PFSK-1 (cell line): ENCODE measurements at regions not wholly inside any gene's neighbourhood (a gene's known extent, or its start where the extent isn't known, plus 50 kb on each side); places are given as distances from the start of the nearest gene placed in this dataset.

ENCODE experiments used
- FOXP2 ChIP-seq: optimal IDR thresholded peaks from 2 replicates; pipeline ENCODE3; 2011; ENCODE audit warnings: borderline replicate concordance, control low read depth, inconsistent platforms; ENCODE audit not compliant: insufficient read depth; ENCODE audit errors: extremely low read length, extremely low read depth
- POLR2AphosphoS5 ChIP-seq: IDR thresholded peaks from 2 replicates; pipeline ENCODE4 v1.6.1; 2012; ENCODE audit warnings: low read depth, mild to moderate bottlenecking, control low read depth, low read length, moderate library complexity
- REST ChIP-seq, 2 experiments: IDR thresholded peaks; 2 replicates each; pipeline versions ENCODE4 v1.6.1 to v1.8.0; 2011 to 2012; ENCODE audit warnings: low read depth in 2 of 2, low read length in 2 of 2, control low read depth in 1 of 2, inconsistent platforms in 1 of 2, mild to moderate bottlenecking in 1 of 2, moderate library complexity in 1 of 2; ENCODE audit not compliant: insufficient read depth in 1 of 2
- SIN3A ChIP-seq: IDR thresholded peaks from 2 replicates; pipeline ENCODE4 v1.6.1; 2012; ENCODE audit warnings: mild to moderate bottlenecking, low read length, moderate library complexity, borderline replicate concordance; ENCODE audit not compliant: insufficient read depth
- TAF1 ChIP-seq: IDR thresholded peaks from 2 replicates; pipeline ENCODE4 v1.6.1; 2012; ENCODE audit warnings: low read length, control low read depth, borderline replicate concordance; ENCODE audit not compliant: insufficient read depth

DNA sequence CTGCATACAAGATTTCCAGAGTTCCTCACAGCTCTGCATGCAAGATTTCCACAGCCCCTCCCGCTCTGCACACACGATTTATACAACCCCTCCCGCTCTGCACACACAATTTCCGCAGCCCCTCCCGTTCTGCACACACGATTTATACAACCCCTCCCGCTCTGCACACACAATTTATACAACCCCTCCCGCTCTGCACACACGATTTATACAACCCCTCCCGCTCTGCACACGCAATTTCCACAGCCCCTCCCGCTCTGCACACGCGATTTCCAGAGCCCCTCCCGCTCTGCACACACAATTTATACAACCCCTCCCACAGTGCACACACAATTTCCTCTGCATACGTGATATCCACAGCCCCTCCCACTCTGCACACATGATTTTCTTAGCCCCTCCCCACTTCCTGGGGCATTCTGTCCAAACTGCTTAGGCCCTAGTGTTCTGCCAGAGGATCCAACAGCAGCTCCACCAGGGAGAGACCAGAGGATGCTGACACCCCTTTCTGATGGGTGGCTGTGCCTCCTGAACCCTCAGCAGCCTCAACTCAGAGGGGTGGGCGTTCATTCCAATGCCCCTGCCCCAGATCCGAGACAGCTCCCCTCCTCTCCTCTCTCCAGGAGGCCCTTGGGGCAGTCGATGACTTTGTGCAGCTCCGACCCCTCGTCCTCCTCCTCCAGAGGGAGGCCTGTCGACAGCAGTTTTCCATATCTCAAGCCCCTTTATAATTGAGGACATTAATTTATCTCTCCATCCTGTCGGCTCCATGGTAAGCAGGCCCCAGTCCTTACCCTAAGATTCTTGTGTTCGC is 671.7 kb downstream of the BRD1 start:
- TF ChIP-seq SIN3A (no peak), POLR2AphosphoS5 (no peak), TAF1 (no peak), REST (IDR thresholded peaks at IDR 0.05; ENCODE audit: insufficient read depth in 1 of 2, low read depth in 2 of 2, low read length in 2 of 2) (no peak), FOXP2 (no peak)

DNA sequence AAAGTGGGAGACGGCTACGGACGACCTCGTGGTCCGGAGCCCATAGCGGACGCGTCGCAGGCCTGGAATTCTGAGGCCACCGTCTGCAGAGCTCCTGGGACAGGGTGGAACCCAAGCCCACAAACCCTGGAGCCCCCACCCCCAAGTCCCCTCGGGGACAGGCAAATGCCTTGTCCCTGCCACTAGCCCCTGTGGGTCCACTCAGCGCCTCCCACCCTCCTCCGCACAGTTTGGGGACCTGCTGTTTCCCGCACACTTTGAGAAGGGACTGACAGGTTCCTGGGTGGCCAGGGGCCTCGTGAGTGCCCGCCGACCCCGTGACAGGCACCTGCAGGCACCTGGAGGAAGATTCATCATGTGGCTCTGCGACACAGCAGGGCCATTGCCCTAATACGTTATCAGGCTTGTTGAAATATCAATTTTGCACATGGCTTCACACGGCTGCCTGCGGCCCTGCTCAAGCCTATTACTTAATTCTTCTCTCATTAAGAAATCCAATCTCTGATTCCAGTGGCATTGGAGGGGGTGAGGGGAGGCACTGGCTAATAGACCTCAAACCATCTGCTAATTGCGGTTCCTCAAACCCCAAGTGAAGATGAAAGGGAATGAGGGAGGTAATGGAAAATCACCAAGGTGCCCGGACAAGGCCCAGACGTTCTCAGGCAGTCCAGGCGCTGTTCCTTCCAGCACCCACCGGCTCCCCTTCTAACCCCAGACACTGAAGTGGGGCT is 672.5 kb downstream of the BRD1 start:
- no peak for TF ChIP-seq SIN3A

GRCh38 chr22:49154433-49154832 is 673.2 kb downstream of the BRD1 start:
- no peak for TF ChIP-seq POLR2AphosphoS5
- no peak for TF ChIP-seq SIN3A
- TF ChIP-seq TAF1: no peak
- no peak for TF ChIP-seq FOXP2
- TF ChIP-seq REST (IDR thresholded peaks at IDR 0.05; ENCODE audit: insufficient read depth in 1 of 2, low read depth in 2 of 2, low read length in 2 of 2): no peak

DNA sequence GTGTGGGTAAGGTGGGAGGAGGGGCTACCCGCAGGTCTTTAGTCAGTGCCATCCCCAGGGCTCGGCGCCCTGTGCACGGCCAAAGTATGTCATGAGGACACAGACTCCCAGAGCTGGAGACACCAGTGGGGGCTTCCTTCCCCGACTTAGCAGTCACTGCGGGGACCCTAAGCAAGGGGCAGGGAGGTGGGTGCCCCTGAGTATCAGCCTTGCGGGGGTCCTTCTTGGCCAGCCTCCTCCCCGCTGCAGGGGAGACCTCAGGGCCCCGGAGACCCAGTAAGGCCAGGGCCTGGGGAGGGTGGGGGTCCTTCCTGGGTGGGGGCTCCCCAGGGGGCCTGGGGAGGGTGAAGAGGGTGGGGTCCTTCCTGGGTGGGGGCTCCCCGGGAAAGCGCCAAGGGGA is 673.8 kb downstream of the BRD1 start:
- TF ChIP-seq SIN3A: no peak
- TF ChIP-seq POLR2AphosphoS5: no peak
- no peak for TF ChIP-seq FOXP2
- TF ChIP-seq REST (IDR thresholded peaks at IDR 0.05; ENCODE audit: insufficient read depth in 1 of 2, low read depth in 2 of 2, low read length in 2 of 2): no peak
- TF ChIP-seq TAF1: no peak

DNA sequence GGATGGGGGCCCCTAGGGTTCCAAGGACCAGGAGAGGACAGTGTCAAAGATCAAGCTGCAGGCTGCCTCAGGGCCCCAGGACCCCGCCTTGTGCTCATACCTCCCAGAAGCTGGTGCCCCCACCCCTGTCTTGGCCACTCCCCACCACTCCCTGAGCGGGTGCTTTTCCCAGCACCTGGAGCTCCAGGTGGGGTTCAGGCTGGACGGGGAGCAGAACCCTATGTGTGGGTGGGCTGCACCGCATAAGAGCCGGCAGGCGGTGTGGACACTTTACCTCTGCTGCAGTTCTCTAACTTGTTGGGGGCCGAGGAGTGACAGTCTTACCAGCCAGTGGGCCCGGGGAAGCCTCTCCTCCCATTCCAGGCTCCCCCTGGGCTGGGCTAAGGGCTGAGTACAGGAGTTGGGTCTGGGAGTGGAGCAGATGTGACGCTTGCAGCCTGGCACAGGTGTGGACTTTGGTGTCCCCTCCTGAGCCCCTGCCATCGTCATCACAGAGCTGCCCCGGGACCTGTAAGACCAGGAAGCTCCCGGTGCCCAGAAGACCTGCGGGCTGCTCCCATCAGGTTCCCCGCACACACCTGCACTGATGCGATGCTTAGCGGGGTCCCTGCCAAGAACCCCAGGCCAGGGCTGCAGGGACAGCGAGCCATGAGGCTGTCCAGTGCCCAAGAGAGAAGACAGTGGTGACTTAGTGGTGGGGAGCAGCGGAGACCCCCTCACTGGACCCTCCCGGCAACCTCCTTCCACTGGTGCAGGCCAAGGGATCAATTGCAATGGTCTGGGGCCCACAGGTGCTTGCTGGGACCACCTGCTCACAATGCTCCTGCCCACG is 674.5 kb downstream of the BRD1 start:
- TF ChIP-seq SIN3A: no peak
- TF ChIP-seq POLR2AphosphoS5: no peak
- TF ChIP-seq REST (IDR thresholded peaks at IDR 0.05; ENCODE audit: insufficient read depth in 1 of 2, low read depth in 2 of 2, low read length in 2 of 2): no peak
- no peak for TF ChIP-seq TAF1
- no peak for TF ChIP-seq FOXP2
